Testis (tissue), 2 donors: ENCODE measurements at regions not wholly inside any gene's neighbourhood (a gene's known extent, or its start where the extent isn't known, plus 50 kb on each side); places are given as distances from the start of the nearest gene placed in this dataset.

ENCODE experiments used
- POLR2A ChIP-seq: fragments of 450-650 bp; IDR thresholded peaks from one replicate; pipeline ENCODE4 v1.6.1; 2017; ENCODE audit warnings: antibody characterized with exemption, mild to moderate bottlenecking, moderate library complexity
- TF ChIP-seq, protein P1 (sequence below), 3 experiments: fragments of 450-650 bp in 2 of 3; fragments of 200-600 bp in 1 of 3; sonication (generic) in 1 of 3; IDR thresholded peaks; one replicate each; pipeline ENCODE4 v1.5.1; 2016 to 2019; ENCODE audit warnings: antibody characterized with exemption in 3 of 3, mild to moderate bottlenecking in 2 of 3, moderate library complexity in 1 of 3

DNA sequence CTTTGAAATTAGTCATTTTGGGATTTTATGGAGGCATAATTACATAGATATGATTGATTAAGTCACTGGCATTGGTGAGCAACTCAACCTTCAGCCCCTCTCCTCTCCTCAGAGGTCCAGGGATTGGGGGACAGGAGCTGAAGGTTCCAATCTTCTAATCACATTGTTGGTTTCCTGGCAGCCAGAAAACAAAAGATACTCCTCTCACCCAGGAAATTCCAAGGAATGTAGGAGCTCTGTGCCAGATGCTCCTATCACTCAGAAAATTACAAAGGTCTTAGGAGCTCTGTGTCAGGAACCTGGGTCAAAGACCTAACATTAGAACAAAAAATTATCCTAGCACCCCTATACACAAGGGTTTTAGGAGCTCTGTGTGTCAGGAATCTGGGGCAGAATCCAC, 679.7 kb upstream of the ID4 start:
- TF ChIP-seq, protein P1, sequence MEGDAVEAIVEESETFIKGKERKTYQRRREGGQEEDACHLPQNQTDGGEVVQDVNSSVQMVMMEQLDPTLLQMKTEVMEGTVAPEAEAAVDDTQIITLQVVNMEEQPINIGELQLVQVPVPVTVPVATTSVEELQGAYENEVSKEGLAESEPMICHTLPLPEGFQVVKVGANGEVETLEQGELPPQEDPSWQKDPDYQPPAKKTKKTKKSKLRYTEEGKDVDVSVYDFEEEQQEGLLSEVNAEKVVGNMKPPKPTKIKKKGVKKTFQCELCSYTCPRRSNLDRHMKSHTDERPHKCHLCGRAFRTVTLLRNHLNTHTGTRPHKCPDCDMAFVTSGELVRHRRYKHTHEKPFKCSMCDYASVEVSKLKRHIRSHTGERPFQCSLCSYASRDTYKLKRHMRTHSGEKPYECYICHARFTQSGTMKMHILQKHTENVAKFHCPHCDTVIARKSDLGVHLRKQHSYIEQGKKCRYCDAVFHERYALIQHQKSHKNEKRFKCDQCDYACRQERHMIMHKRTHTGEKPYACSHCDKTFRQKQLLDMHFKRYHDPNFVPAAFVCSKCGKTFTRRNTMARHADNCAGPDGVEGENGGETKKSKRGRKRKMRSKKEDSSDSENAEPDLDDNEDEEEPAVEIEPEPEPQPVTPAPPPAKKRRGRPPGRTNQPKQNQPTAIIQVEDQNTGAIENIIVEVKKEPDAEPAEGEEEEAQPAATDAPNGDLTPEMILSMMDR (IDR thresholded peaks at IDR 0.05), result no peak
- no peak for TF ChIP-seq POLR2A
